ENCODE measurements at regions not wholly inside any gene's neighbourhood (a gene's known extent, or its start where the extent isn't known, plus 50 kb on each side); places are given as distances from the start of the nearest gene placed in this dataset.
"Not testable (repeated sequence)": the region's sequence is repeated elsewhere in the genome, so short reads cannot be mapped to it uniquely, and the experiment has no call there.

DNA sequence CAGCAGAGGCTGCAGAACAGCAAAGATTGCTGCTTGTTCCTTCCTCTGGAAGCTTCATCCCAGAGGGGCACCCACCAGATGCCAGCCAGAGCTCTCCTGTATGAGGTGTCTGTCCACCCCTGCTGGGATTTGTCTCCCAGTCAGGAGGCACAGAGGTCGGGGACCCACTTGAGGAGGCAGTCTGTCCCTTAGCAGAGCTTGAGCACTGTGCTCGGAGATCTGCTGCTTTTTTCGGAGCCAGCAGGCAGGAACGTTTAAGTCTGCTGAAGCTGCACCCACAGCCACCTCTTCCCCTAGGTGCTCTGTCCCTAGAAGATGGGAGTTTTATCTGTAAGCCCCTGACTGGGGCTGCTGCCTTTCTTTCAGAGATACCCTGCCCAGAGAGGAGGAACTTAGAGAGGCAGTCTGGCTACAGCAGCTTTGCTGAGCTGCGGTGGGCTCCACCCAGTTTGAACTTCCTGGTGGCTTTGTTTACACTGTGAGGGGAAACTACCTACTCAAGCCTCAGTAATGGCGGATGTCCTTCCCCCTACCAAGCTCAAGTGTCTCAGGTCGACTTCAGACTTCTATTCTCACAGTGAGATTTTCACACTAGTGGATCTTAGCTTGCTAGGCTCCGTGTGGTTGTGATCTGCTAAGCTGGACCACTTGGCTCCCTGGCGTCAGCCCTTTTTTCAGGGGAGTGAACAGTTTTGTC is 101.8 kb upstream of the GLRA1 start:
- DNase-seq: not testable (repeated sequence)

- DNase-seq: no peak
Measured at GRCh38 chr5:152016421-152016820, 91.8 kb upstream of the GLRA1 start.

DNA sequence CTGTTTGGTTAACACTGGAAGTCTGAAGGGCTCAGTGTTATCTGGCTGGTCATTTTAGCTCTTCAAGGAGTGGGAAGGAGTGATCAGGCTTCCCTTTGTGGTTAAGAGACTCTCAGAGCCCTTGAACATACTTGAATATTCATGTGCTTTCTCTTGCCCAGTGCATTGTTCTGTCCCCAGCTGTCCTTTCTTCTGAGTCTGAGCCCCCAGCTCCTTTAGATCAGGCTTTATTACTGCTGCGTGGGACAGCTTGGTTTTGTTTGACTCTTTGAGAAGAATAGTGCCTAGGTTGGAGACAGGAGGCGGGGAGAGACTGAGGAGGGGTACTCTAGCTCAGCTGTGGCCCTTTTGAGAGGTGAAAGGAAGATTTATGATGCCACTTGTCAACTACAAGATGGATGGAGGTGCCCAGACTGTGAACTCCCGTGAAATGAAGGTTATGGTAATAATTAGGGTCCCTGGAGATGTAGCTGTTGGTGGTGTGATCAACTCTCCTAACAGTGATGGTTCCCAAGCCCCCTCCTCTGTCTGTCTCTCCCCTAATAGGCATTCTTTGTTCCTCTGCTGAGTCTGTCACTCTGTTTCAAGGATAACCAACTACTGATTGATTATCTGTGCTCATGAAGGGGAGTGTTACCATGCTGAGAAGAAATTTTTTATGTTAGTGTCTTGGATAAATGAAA is 83.1 kb upstream of the GLRA1 start:
- DNase-seq: no peak

GRCh38 chr5:152004095-152004494 is 79.4 kb upstream of the GLRA1 start:
- no peak for DNase-seq
